Activated T-cell treated with anti-CD3 and anti-CD28 coated beads for 48 hours (primary cell): ENCODE measurements at regions not wholly inside any gene's neighbourhood (a gene's known extent, or its start where the extent isn't known, plus 50 kb on each side); places are given as distances from the start of the nearest gene placed in this dataset.

ENCODE experiments used
- DNase-seq: peaks from one replicate; pipeline ENCODE4 v3.0.0-alpha.2; 2020; ENCODE audit warnings: low read depth

- no peak for DNase-seq
These were observed 108.4 kb upstream of the EPHA4 start for GRCh38 chr2:221680548-221680947.

- no peak for DNase-seq
These were observed 105.6 kb upstream of the EPHA4 start for GRCh38 chr2:221677688-221678087.

GRCh38 chr2:221676566-221677172 lies 104.6 kb upstream of the EPHA4 start:
- no peak for DNase-seq

- no peak for DNase-seq
These were observed 103.3 kb upstream of the EPHA4 start for GRCh38 chr2:221675201-221675908.

GRCh38 chr2:221674446-221674845 lies 102.3 kb upstream of the EPHA4 start:
- DNase-seq, result no peak

- DNase-seq, result no peak
These were observed 101.1 kb upstream of the EPHA4 start for GRCh38 chr2:221673248-221673647.

GRCh38 chr2:221671515-221671914 lies 99.4 kb upstream of the EPHA4 start:
- DNase-seq, result no peak

GRCh38 chr2:221662689-221663391 lies 90.7 kb upstream of the EPHA4 start:
- DNase-seq, result no peak

- no peak for DNase-seq
These were observed 85.7 kb upstream of the EPHA4 start for GRCh38 chr2:221657806-221658205.

- no peak for DNase-seq
These were observed 83.2 kb upstream of the EPHA4 start for GRCh38 chr2:221655300-221655699.

GRCh38 chr2:221653182-221653581 lies 81.1 kb upstream of the EPHA4 start:
- no peak for DNase-seq

- no peak for DNase-seq
These were observed 77.1 kb upstream of the EPHA4 start for GRCh38 chr2:221649051-221649775.

GRCh38 chr2:221642447-221642846 lies 70.3 kb upstream of the EPHA4 start:
- DNase-seq, result no peak

GRCh38 chr2:221641181-221641871 lies 69.2 kb upstream of the EPHA4 start:
- no peak for DNase-seq

- DNase-seq, result no peak
These were observed 68.6 kb upstream of the EPHA4 start for GRCh38 chr2:221640686-221641085.

GRCh38 chr2:221637851-221638250 lies 65.7 kb upstream of the EPHA4 start:
- no peak for DNase-seq

- no peak for DNase-seq
These were observed 63.8 kb upstream of the EPHA4 start for GRCh38 chr2:221635949-221636348.

- no peak for DNase-seq
These were observed 57.4 kb upstream of the EPHA4 start for GRCh38 chr2:221629468-221629867.

- DNase-seq, result no peak
These were observed 52.4 kb upstream of the EPHA4 start for GRCh38 chr2:221624475-221624874.
